Hematopoietic multipotent progenitor cell treated with erythropoietin and hydrocortisone succinate and interleukin-3 and kit ligand, for 6 days (in vitro differentiated cells): ENCODE measurements at regions not wholly inside any gene's neighbourhood (a gene's known extent, or its start where the extent isn't known, plus 50 kb on each side); places are given as distances from the start of the nearest gene placed in this dataset.

Experiments used
- DNase-seq: peaks from one replicate; pipeline ENCODE4 v3.0.0-alpha.2; 2015

DNA sequence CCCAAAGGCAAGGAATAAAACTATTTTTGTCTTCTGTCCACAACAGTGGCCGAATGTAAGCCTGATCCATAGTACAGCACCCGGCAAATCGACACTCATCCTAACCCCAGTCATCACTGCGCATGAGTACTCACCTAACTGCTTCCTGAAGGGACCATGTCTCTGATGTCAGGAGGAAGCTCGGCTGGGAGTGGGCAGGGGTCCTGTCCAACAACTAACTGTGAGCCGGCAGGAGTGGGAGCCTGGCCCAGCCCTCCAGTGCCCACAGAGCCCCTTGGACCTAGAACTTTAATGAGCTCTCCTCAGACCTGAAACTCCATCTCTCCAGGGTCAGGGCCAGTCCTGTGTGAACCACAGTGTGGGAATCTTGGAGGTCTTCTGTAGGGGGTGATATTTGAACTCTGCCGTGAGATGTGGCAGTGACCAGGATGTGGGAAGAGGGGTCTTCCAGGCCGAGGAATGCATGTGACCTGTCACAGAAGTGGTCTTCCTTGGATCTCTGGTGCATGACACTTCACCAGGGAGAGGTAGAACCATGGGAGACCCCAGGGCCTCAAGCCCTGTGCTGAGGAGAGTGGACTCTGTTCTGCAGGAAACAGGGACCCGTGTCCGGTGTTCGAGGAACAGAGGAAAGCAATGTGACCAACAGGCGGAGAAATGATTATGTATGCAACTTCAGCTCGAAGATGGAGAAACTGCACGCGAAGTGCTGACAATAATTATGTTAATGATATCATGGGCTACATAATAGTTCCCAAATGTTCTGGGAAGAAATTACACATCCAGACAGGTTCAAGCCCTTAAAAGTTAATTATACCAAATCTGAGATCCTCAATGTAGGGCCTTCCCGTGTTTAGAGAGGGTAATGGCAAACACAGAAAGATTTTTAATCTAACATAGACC lies 240.1 kb upstream of the HDAC4 start:
- DNase-seq = no peak

DNA sequence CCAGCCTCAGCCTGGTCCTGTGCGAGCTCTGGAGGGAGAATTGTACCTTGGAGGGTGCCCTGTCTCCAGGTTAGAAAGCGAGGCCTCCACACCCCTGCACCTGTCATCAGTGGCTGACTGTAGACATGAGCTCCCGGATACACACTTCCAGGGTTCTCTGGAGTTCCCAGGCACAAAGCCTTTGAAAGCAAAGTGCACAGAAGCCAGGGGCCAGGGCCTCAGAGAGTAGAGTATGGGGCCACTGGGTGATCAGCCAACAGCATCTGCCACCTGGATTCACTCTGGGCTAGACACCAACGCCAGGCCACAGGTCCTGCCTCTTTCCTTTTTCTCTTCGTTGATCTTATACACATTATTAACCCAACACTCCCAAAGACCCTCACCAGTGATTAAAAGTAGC lies 239.4 kb upstream of the HDAC4 start:
- no peak for DNase-seq

- DNase-seq = no peak
Measured at GRCh38 chr2:239639421-239640185, 238.8 kb upstream of the HDAC4 start.

DNA sequence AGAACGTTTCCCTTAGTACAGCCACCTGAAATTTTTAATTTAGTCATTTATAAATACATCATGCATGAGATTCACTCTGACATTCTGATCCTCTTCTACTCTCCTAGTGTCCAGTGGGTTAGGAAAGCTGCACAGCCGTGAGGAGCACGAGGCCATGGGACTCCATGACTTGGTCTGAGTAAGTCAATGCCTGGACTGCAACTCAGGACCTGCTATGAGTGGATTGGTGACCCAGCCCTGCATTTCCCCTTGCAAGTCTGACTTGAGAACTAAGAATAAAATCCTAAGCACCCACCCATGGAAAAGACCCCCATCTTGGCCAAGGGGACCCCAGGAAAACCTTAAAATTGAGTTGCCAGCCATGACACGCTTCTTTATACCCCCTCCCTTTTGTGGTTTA lies 237.6 kb upstream of the HDAC4 start:
- DNase-seq = no peak

- DNase-seq = no peak
Measured at GRCh38 chr2:239636808-239637207, 236.0 kb upstream of the HDAC4 start.

DNA sequence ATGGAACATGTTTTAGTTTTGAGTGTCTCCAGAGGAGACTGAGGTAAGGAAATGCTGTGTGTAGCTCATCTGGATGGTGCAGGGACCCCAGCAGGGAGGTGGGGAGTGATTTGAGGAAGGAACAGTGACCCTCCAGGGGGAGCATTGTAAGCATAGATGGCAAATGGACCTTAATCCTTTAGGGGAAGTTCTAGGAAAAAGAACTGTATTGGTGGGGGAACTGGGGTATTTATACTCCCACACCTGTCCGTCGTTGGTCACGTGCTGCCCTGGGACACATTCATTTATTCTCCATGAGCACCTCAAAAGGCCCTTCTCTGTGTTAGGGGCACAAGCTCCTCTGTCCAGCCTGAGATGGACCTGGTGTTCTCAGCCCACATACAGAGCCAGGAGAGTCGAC lies 233.9 kb upstream of the HDAC4 start:
- no peak for DNase-seq

GRCh38 chr2:239630618-239631286 lies 229.9 kb upstream of the HDAC4 start:
- no peak for DNase-seq

DNA sequence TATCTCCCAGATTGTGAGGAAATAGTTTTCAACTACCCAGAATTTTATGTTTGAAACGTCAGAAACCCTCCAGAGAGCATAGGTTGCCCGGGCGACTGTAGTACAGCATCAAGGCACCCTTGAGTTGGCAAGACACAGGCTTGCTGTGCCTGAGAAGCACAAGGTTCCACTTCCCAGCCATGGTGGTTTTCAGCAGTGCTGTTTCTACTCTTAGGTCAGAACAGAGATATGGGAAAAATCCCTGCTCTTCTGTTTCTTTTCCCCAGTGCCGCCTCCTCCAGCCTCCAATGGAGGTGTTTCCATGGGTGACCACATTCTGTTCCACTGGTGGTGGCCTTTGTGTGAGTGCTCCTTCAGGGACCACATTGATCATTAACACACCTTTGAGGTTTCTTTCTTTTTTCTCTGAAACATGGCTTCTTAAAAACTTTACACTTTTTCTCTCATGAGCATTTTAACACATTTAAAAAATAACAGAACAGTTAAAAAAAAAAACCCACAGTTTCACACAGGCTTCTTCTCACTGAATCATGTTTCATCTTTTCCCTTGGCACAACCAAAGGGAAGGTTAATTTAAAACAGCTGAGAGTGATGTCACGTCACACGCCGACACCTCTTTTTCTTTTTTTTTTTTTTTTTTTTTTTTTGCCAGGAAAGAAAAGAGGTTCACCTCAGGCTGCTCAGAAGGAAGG lies 229.3 kb upstream of the HDAC4 start:
- no peak for DNase-seq

DNA sequence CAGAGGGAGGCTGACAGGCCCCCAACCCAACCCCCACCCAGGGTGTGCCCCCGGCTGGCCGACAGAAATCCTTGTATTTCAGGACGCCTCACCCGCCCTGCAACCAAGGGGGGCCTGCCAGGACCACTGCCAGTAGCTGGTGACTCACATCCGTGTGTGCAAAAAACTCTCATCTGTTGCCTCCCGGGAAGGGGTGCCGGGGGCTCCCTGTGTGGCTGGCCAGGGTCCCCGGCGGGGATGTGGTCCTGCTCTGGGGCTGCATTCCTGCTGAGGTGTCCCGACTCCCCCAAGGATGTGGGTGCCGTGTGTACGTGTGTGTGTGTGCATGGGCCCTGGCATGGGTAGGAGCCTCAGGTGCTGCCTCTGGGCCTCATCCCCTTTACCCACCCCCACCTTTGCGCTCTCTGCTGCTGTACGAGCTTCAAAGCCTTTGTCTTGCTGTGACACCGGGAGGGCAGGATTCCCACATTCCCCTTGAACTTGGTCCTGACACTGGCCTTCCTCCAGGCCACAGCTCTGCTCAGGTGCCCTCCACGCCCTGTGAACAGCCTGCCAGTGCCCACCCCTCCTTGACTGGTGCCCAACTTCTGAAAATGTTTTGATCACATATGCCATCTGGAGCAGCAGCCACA lies 226.3 kb upstream of the HDAC4 start:
- DNase-seq = no peak

DNA sequence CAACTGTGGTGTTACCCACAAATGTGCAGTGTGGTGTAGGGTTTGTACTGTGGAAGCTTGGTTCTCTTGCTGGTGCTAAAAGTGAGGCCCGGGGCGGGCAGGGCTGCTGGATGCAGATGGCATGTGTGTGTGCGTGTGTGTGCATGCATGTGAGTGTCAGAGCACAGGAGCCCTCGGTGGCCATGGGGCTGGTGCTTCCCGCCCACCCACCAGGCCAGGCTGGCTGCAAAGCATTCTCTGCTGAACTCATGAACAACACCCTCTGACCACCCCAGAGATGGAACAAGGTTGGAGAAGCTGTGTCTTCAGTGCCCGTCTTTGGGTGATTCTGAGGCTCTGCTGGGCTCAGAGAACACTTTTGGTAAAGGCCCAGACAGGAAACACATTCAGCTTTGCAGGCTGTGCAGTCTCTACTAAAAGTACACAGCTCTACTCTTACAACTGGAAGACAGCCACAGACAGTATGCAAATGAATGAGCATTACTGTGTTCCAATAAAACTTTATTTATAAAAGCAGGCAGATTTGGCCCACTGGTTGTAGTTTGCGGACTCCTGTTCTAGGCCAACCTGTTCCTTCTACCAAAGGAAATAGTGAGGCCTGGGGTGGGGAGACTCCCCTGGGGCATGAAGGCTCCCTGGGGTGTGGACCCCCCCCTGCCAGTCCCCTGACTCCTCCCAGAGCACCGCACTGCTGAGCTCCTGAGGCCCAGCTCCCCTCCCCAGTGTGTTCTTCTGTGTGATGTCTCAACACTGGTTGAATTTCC lies 225.3 kb upstream of the HDAC4 start:
- DNase-seq = no peak

GRCh38 chr2:239625156-239625845 lies 224.5 kb upstream of the HDAC4 start:
- no peak for DNase-seq

DNA sequence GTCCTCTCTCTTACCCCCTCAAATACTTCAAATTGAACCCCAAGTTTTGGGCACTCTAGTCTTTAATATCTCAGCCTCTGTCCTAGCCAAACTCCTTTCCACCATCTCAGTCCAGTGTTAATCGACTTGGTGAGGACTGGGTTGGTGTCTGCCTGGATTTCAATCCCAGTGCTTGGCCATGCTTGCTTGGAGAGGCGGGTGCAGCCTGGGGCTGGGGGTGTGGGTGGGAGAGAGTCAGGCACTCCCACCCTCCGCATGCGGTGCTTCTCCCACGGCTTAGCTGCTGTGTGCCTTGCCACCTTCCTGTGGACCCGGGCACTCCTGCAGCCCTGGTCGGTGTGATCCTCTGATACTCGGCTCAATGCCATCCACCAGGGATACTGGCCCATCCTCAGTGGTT lies 220.8 kb upstream of the HDAC4 start:
- DNase-seq = no peak

GRCh38 chr2:239619369-239619768 lies 218.5 kb upstream of the HDAC4 start:
- DNase-seq = no peak

DNA sequence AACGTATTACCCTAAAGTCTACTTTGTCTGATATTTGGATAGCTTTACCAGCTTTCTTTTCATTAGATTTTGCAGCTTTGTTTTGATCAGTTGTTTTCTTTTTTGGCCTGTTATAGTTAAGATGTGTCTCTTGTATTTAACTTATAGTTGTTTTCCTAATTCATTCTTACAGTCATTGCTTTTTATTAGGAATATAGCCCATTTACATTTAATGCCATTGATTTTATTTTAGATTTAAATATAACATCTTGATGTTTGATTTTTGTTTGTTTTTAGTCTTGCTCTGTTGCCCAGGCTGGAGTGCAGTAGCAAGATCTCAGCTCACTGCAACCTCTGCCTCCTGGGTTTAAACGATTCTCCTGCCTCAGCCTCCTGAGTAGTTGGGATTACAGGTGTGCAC lies 215.9 kb upstream of the HDAC4 start:
- no peak for DNase-seq

GRCh38 chr2:239612133-239612532 lies 211.3 kb upstream of the HDAC4 start:
- DNase-seq = no peak

DNA sequence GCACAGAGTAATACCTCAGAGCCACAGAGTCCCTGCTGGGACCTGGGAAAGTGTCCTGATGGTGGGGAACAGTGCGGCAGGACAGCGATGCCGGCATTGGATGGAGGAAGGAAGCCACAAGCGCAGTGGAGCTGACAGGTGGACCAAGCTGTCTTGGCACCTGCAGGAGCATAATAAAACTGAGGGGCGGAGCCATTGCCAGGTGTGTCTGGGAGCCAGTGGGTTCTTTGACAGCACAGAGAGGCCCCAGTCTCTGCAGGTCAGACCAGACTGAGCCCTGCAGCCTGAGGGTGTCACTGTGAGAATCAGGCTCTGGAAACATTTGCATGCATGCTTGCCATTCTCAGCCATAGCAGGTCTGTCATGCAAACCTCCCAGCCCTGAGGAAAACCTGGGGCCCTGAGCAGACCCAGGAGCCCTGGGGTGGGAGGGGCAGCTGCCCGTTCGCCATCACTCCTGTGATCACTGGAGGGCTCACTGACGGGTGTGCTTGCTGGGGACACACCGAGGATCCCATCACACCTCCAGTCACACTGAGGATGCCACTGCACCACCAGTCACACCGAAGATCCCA lies 210.5 kb upstream of the HDAC4 start:
- no peak for DNase-seq

DNA sequence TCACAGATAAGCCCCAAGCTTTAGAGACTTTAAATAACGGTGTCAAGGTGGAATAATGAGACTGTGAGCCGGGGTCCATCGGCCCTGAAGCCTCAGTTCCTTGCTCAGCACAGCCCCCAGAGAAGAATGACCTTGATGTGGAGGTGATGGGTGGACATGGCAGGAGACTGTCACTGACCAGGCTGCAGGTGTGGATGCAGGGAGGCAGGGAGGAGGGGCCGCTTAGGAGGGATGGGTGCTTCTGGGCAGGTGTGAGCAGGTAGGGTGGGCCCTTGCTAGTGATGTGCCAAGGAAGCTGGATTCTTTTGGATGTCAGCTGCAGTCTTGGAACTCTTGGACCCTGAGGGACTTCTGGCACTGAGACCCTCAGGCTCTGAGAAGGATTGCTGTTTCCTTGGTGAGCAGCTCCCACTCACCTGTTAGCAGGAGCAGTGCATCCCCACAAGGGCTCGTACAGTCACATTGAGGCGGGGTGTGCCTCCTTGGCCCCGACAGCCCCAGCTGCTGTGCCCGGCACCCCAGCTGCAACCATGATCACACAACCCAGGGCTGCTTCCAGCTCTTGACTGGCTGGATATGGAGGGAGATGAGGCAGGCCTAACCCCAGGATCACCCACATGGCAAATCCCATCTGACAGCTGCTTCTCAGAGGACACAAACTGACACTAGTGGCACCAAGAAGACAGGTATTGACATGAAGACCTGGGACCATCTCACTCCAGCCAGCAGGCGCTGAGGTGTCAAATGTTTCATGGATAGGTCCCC lies 209.8 kb upstream of the HDAC4 start:
- DNase-seq = no peak

GRCh38 chr2:239609607-239610310 lies 208.9 kb upstream of the HDAC4 start:
- no peak for DNase-seq

DNA sequence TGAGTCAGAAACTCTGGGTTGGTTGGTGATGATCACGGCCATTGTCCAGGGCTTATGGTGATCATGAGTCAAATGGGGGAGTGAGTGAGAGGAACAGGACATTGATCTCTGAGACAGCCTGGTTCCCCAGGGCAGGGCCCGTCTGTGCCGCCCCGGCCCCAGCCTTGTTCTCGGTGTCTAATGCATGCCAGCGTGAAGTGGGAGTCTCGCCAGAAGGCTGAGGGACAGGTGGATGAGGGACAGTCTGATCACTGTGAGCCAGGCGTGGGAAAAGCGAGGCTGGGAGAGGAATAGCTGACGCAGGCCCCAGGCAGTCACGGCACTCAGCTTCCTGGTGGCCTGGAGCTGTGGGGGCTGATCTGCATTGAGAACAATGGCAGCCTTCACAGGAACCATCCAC lies 208.3 kb upstream of the HDAC4 start:
- DNase-seq = no peak
